ENCODE measurements at regions not wholly inside any gene's neighbourhood (a gene's known extent, or its start where the extent isn't known, plus 50 kb on each side); places are given as distances from the start of the nearest gene placed in this dataset.

GRCh38 chr3:150023239-150023636, 52.5 kb upstream of the PFN2 start:
- Mint-ChIP-seq H3K27me3 (peaks cover 40% of the 10 kb centered on the region), H3K27ac (no peak overlapping the region), H3K4me1 (no peaks in the 10 kb centered on the region), H3K9me3 (peaks cover 17% of the 10 kb centered on the region), H3K4me3 (no peak overlapping the region), H3K36me3 (no peaks in the 10 kb centered on the region)
- no peak for DNase-seq

- Mint-ChIP-seq H3K27ac (no peak overlapping the region), H3K36me3 (no peaks in the 10 kb centered on the region), H3K9me3 (peaks cover 14% of the 10 kb centered on the region), H3K27me3 (peaks cover 40% of the 10 kb centered on the region), H3K4me3 (no peak overlapping the region), H3K4me1 (no peaks in the 10 kb centered on the region)
- no peak for DNase-seq
These were observed 51.9 kb upstream of the PFN2 start for GRCh38 chr3:150022381-150023238.

- Mint-ChIP-seq H3K27me3 (peaks cover 28% of the 10 kb centered on the region), H3K27ac (no peak overlapping the region), H3K4me1 (no peaks in the 10 kb centered on the region), H3K9me3 (peaks cover 14% of the 10 kb centered on the region), H3K4me3 (no peak overlapping the region), H3K36me3 (no peaks in the 10 kb centered on the region)
- no peak for DNase-seq
These were observed 49.8 kb upstream of the PFN2 start for GRCh38 chr3:150020527-150020926.
